Gastrocnemius medialis (tissue), 4 donors: ENCODE measurements at regions not wholly inside any gene's neighbourhood (a gene's known extent, or its start where the extent isn't known, plus 50 kb on each side); places are given as distances from the start of the nearest gene placed in this dataset.

Experiments used
- CTCF ChIP-seq, 5 experiments: fragments of 450-650 bp in 3 of 5; fragments of 200-600 bp in 2 of 5; sonication (generic) in 2 of 5; IDR thresholded peaks in 4 of 5; conservative IDR thresholded peaks in 1 of 5; 1 replicate in 4 of 5; 2 replicates in 1 of 5; pipeline ENCODE4 v1.5.1; 2016 to 2019; ENCODE audit warnings: antibody characterized with exemption in 5 of 5, mild to moderate bottlenecking in 3 of 5, moderate library complexity in 3 of 5
- POLR2A ChIP-seq, 2 donors: fragments of 450-650 bp; IDR thresholded peaks; one replicate each; pipeline ENCODE4 v1.6.1; 2017; ENCODE audit warnings: antibody characterized with exemption in 2 of 2, mild to moderate bottlenecking in 2 of 2, moderate library complexity in 2 of 2

GRCh38 chr1:110727246-110727645, 52.5 kb upstream of the KCNA3 start:
- TF ChIP-seq CTCF (IDR thresholded peaks at IDR 0.05 in 4 of 5, conservative IDR thresholded peaks at IDR 0.05 in 1 of 5) (no peak), POLR2A (IDR thresholded peaks at IDR 0.05) (no peak)
